HG02885 (cell line): ENCODE measurements at regions not wholly inside any gene's neighbourhood (a gene's known extent, or its start where the extent isn't known, plus 50 kb on each side); places are given as distances from the start of the nearest gene placed in this dataset.

Experiments
- ATAC-seq: cut with Tn5 transposase; IDR thresholded peaks from one replicate; pipeline ENCODE4 v1.9.1; 2021; ENCODE audit warnings: mild to moderate bottlenecking; ENCODE audit not compliant: unreplicated experiment, poor library complexity

GRCh38 chr1:13878021-13878420, 178.0 kb downstream of the PRDM2 start:
- no peak for ATAC-seq

GRCh38 chr1:13878451-13878850, 178.5 kb downstream of the PRDM2 start:
- no peak for ATAC-seq

GRCh38 chr1:13881385-13882088, 181.5 kb downstream of the PRDM2 start:
- no peak for ATAC-seq

- no peak for ATAC-seq
These were observed 188.5 kb downstream of the PRDM2 start for GRCh38 chr1:13888351-13888986.

- no peak for ATAC-seq
These were observed 189.5 kb downstream of the PRDM2 start for GRCh38 chr1:13889495-13889894.

GRCh38 chr1:13890766-13891165, 190.8 kb downstream of the PRDM2 start:
- no peak for ATAC-seq

GRCh38 chr1:13892198-13892597, 192.2 kb downstream of the PRDM2 start:
- ATAC-seq, result no peak

DNA sequence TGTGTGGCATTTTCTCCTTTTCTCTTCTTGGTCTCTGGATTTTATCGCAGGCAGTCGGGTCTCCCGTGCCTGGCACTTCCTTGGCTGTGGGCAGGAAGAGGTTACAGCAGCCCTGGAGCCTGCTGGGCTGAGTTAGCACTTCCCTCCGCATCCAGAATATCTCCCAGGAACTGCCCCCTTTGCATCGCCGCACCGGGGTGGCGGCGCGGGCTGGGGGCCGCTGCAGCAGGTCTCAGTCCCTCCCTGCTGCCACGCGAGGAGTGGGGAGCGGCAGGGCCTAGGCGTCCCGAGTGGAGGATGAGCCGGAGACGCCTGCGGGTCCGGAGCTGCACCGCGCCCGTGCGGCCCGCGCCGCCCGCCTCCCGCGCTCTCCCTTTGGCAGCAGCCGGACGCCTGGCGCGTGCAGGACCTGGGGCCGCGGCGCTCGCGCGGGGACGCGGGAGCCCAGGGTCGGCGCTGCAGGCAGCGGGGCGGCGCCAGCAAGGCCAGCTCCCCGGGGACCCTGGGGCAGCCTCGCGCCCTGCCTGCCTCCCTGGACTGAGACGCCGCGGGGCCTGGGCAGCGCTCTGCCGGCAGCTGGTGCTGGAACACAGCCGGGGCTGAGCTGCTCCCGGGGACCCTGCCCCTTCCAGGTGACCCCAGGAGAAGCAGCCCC, 192.8 kb downstream of the PRDM2 start:
- no peak for ATAC-seq

- ATAC-seq, result no peak
These were observed 193.4 kb downstream of the PRDM2 start for GRCh38 chr1:13893409-13893821.

- no peak for ATAC-seq
These were observed 196.9 kb downstream of the PRDM2 start for GRCh38 chr1:13896932-13897331.

DNA sequence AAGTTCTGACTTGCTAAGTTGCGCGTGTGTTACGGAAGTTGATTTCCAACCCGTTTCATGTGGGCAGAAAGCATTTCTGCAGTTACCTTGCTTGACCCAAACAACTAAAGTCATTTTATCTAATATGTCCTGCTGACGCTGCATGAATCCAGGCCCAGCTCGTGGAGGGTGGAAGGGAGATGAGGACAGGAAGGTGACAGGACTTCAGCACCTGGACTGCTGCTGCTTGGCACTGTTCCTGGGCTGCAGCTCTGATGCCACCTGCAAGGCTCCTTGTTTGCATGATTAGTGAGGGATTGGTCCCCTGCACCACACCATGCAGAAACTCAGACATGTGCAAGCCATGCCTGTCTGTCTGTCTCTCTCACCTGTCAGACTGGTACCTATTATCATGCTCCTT, 198.4 kb downstream of the PRDM2 start:
- no peak for ATAC-seq

GRCh38 chr1:13899856-13900255, 199.9 kb downstream of the PRDM2 start:
- ATAC-seq, result no peak

DNA sequence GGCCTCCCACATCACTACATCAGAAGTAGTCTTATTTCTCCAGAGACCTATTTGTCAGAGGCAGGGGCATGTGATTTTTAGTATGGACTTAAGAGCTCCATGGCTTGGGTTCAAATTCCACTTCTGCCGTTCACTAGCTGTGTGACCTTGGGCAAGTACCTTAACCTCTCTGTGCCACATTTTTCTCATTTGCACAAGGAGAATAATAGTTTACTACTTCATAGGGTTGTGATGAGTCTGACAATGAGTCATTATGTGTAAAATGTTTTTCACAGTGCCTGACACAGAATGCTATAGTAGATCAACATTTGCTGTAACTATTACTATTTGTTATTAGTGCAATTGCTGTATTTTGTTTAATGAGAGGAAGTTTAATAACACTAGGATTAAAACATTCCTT, 200.6 kb downstream of the PRDM2 start:
- ATAC-seq, result no peak

DNA sequence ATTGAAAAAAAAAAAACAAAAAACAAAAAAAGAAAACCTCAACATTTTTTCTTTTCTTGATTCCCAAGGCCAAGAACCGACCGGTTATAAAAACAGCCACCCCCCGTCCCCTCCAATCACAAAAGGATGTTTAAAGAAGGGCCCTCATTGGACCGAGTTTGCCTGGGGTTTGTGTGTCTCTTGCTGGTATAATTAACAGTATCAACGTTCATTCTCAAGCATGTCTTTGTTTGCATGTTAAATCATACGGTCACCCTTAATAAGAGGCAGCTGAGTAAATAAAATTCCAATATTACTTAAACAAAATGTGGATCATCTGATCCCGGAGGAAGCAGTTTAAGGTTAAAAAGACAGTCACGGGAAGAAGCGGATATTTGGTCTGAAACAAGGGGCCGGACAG, 201.1 kb downstream of the PRDM2 start:
- no peak for ATAC-seq

- ATAC-seq, result no peak
These were observed 201.6 kb downstream of the PRDM2 start for GRCh38 chr1:13901597-13901996.

DNA sequence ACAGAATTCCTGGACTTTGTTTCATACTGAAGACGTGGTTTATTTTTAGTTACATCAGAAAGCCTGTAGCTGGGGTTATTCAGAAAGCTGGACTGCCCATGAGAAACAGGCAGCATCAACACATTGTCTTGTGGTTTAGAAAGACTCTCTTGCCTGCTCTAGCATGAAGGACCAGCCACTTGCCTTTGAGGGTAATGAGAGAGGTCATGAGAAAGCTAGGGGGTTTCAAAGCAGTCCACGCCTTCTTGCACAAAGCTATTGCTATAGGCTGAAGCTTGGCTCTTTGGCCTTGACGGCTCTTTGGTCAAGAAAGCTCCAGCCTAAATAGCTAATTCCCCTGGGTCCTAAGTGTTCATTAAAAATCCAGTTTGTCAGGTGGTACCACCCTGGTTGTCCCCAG, 208.1 kb downstream of the PRDM2 start:
- ATAC-seq, result peak; percentile 38

DNA sequence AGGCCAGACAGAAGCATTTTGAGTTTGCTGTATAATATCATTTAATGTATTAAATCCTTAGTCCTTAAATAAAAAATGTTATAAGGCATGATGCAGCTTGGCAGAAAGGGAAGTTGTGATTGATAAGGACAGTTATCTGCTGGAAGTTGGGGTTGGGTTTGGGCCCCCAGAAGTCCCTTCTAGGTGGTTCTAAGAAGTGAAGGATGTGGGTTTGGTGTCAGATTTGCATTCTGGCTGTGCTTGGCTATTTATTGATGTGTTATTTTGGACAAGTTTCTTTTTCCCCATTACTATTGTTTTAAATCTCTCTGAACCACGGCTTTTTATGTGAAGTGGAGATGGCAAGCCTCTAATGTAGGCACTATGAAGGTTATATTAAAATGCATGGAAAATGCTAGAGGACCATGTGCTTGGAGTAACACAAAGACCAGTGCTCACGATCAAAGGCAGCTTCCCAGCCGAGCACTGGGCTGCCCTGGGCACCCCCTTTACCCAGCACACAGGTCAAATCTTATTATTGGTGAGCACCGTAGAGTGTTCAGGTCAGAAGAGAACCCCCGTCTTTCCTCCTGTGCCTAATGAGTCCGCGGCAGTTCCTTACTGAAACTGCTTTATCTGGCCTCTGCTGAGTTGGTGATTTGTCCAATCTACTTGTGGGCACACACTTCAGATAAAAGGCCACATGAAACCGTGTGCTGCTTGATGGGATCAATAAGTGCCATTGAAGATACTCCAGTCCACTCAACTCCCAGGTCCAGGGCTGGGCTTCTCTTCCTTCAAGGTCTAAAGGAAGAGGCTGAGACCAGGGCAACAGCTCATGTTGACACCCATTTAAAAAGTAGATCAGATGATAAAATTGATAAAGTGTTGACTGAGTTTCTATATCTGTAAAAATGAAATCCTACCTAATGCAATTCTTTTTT, 212.0 kb downstream of the PRDM2 start:
- ATAC-seq, result no peak

DNA sequence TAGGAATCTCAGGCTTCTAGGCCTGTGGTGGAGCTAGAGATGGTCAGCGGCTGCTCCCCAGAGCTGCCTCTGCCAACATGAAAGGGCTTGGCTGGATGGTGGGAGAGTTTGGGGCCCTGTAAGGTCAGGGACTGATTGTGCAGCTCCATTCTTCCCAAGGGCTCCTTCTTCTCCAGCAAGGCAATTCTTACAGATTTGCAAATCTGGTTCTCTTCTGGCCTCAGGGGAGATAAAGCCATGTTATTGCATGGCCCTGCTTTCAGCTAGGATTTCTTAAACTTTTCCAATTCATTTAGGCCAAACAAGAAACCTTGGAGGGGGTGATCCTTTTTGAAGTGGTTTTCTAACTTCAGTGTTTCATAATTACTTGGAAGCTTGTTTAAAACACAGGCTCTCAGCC, 213.4 kb downstream of the PRDM2 start:
- ATAC-seq, result no peak

DNA sequence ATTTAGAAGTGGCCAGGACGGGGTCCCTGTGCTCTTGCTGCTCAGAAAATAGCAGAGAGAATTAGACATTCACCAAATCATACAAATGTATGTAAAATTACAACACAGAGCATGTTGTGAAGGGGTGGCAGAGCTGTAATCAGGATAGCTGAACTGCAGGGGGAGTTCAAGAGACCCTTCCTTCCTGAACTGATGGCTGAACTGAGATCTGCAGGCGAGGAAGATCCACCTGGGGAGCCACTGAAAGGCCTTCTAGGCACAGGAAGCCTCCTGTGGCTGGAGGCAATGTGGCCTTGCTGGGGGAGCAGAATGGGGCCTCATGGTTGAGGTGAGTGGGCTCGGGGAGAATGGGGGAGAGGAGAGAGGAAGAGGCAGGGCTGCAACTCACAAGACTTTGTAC, 216.5 kb downstream of the PRDM2 start:
- ATAC-seq, result no peak

- ATAC-seq, result no peak
These were observed 217.6 kb downstream of the PRDM2 start for GRCh38 chr1:13917607-13918006.

GRCh38 chr1:13918862-13919261, 218.9 kb downstream of the PRDM2 start:
- ATAC-seq, result no peak
